BE2C (cell line): ENCODE measurements at regions not wholly inside any gene's neighbourhood (a gene's known extent, or its start where the extent isn't known, plus 50 kb on each side); places are given as distances from the start of the nearest gene placed in this dataset.

ENCODE experiments used
- DNase-seq: peaks from one replicate; pipeline ENCODE4 v3.0.0-alpha.2; 2020
- H3K27me3 ChIP-seq: fragments of 250-450 bp; sonication (Bioruptor Pico); 2 replicates; pipeline ENCODE4 v1.5.1; 2020; ENCODE audit warnings: mild to moderate bottlenecking
- H3K36me3 ChIP-seq: fragments of 250-450 bp; sonication (Bioruptor Pico); 2 replicates; pipeline ENCODE4 v1.5.1; 2020; ENCODE audit warnings: mild to moderate bottlenecking
- H3K4me1 ChIP-seq: fragments of 250-450 bp; sonication (Bioruptor Pico); 2 replicates; pipeline ENCODE4 v1.5.1; 2020
- H3K4me3 ChIP-seq: 2 replicates; pipeline ENCODE4 v1.5.1; 2011; ENCODE audit warnings: low read depth, low read length
- H3K9me3 ChIP-seq: fragments of 250-450 bp; sonication (Bioruptor Pico); 2 replicates; pipeline ENCODE4 v1.5.1; 2020
- CTCF ChIP-seq: IDR thresholded peaks from 2 replicates; pipeline ENCODE4 v1.5.1; 2012; ENCODE audit warnings: mild to moderate bottlenecking, low read depth, low read length

GRCh38 chr2:236861944-236862343 is 223.7 kb upstream of the COPS8 start:
- H3K4me1 ChIP-seq, result no peaks in the 10 kb centered on the region
- H3K9me3 ChIP-seq, result no peaks in the 10 kb centered on the region
- no peak overlapping the region for H3K4me3 ChIP-seq
- H3K36me3 ChIP-seq, result no peaks in the 10 kb centered on the region
- no peaks in the 10 kb centered on the region for H3K27me3 ChIP-seq
- TF ChIP-seq CTCF, result no peak
- DNase-seq, result no peak

DNA sequence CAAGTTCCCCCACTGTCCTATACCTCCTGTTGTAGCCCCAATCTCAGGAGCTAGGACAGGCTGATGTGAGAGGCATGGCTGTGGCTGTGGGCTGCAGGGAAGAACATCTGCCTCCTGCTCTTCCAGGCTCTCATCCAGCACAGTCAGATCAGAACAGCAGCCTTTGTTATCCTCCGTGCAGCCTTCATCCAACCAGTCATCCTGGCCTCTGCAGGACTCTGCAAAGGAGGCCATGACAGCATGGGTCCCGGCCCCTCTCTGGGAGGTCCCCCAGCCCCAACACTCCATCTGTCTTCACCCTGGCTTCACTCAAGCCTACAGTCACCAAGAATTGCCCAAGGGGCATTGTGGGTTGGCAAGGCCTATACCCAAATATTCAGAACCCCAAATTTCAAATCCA is 223.2 kb upstream of the COPS8 start:
- no peak for TF ChIP-seq CTCF
- no peaks in the 10 kb centered on the region for H3K9me3 ChIP-seq
- no peak overlapping the region for H3K4me3 ChIP-seq
- no peaks in the 10 kb centered on the region for H3K36me3 ChIP-seq
- no peaks in the 10 kb centered on the region for H3K27me3 ChIP-seq
- no peaks in the 10 kb centered on the region for H3K4me1 ChIP-seq
- DNase-seq, result no peak

GRCh38 chr2:236862961-236863728 is 222.5 kb upstream of the COPS8 start:
- Histone ChIP-seq H3K4me3 (no peak overlapping the region), H3K36me3 (no peaks in the 10 kb centered on the region), H3K27me3 (no peaks in the 10 kb centered on the region), H3K9me3 (no peaks in the 10 kb centered on the region), H3K4me1 (no peaks in the 10 kb centered on the region)
- DNase-seq, result no peak
- TF ChIP-seq CTCF, result no peak

DNA sequence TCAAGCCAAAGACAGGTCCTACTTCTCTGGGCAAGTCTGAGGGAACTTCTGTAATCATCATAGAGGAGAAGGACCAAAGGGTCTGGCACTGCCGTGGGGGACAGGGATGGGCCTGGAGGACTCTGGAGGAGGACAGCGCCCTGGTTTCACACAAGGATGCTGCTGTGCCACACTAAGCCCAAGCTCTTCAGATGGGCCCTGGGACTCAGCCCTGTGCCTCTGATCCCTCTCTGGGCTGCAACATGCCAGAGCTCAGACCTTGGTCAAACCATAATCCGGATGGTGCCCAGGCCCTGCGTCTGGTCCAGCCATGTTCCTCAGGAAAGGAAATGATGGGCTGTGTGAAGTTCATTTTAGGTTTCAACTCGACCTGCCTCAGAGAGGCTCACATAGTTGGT is 222.0 kb upstream of the COPS8 start:
- no peak for DNase-seq
- no peaks in the 10 kb centered on the region for H3K4me1 ChIP-seq
- H3K36me3 ChIP-seq, result no peaks in the 10 kb centered on the region
- H3K9me3 ChIP-seq, result no peaks in the 10 kb centered on the region
- no peaks in the 10 kb centered on the region for H3K27me3 ChIP-seq
- TF ChIP-seq CTCF, result no peak
- H3K4me3 ChIP-seq, result no peak overlapping the region

- Histone ChIP-seq H3K9me3 (no peaks in the 10 kb centered on the region), H3K4me1 (no peaks in the 10 kb centered on the region), H3K4me3 (no peak overlapping the region), H3K36me3 (no peaks in the 10 kb centered on the region), H3K27me3 (0 out of 2 replicates have a peak, but pooled peaks cover 3% of the 10 kb centered on the region)
- TF ChIP-seq CTCF, result no peak
- DNase-seq, result no peak
Observed at GRCh38 chr2:236865052-236865451, 220.6 kb upstream of the COPS8 start.

- Histone ChIP-seq H3K36me3 (no peaks in the 10 kb centered on the region), H3K9me3 (no peaks in the 10 kb centered on the region), H3K27me3 (0 out of 2 replicates have a peak, but pooled peaks cover 3% of the 10 kb centered on the region), H3K4me1 (no peaks in the 10 kb centered on the region), H3K4me3 (no peak overlapping the region)
- DNase-seq, result no peak
- TF ChIP-seq CTCF, result no peak
Observed at GRCh38 chr2:236866542-236867340, 218.9 kb upstream of the COPS8 start.
